Activated CD4-positive, alpha-beta memory T cell treated with anti-CD3 and anti-CD28 coated beads for 36 hours (primary cell): ENCODE measurements at regions not wholly inside any gene's neighbourhood (a gene's known extent, or its start where the extent isn't known, plus 50 kb on each side); places are given as distances from the start of the nearest gene placed in this dataset.

Experiments
- CTCF ChIA-PET: fragments of 350-600 bp; sonication (Branson Sonifier 250); formaldehyde crosslinking; loops from one replicate; lab custom pipeline; 2021; ENCODE audit warnings: antibody characterized with exemption, inconsistent platforms; lab: Charles Lee
- POLR2A ChIA-PET: fragments of 350-600 bp; sonication (Branson Sonifier 250); formaldehyde crosslinking; loops from one replicate; lab custom pipeline; 2021; ENCODE audit warnings: antibody characterized with exemption; lab: Charles Lee
- DNase-seq: peaks from one replicate; pipeline ENCODE4 v3.0.0-alpha.2; 2020
- H3K27ac Mint-ChIP-seq: one replicate; pipeline ENCODE4 v1.8.0; 2021; ENCODE audit warnings: mixed read lengths
- H3K27me3 Mint-ChIP-seq: one replicate; pipeline ENCODE4 v1.8.0; 2021; ENCODE audit warnings: mixed read lengths
- H3K36me3 Mint-ChIP-seq: one replicate; pipeline ENCODE4 v1.8.0; 2021; ENCODE audit warnings: mixed read lengths
- H3K4me1 Mint-ChIP-seq: one replicate; pipeline ENCODE4 v1.8.0; 2021; ENCODE audit warnings: low read depth, mixed read lengths
- H3K4me3 Mint-ChIP-seq: one replicate; pipeline ENCODE4 v1.8.0; 2021; ENCODE audit warnings: mild to moderate bottlenecking, mixed read lengths
- H3K9me3 Mint-ChIP-seq: one replicate; pipeline ENCODE4 v1.8.0; 2021; ENCODE audit warnings: mixed read lengths
- intact Hi-C: fragments of 100-400 bp; cut with micrococcal nuclease; formaldehyde crosslinking; loops from one replicate; pipeline ENCODE4 v1.15.1; 2023

DNA sequence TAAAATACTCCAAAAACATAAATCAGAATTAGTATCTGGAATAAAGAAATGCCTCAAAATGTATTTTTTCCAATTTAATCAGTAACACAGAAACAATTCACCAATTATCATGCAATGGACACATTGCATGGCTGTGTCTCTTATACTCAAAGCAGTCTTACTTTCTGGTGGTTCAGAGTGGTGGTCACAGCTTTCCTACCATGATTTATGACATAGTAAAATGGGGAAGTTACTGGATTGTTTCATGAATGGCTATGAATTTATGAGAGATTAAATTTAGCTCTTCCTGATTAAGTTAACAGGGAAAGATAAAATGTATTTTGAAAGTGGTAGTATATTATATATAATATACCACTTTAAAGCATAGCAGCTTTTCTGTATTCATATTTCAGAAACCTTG is 331.5 kb upstream of the MAP3K7 start:
- no peak for DNase-seq
- Mint-ChIP-seq H3K4me1 (no peaks in the 10 kb centered on the region), H3K27ac (no peak overlapping the region), H3K9me3 (no peaks in the 10 kb centered on the region), H3K36me3 (no peaks in the 10 kb centered on the region), H3K4me3 (no peak overlapping the region), H3K27me3 (peaks cover 9% of the 10 kb centered on the region)
- intact Hi-C loops = no loop called here
- CTCF ChIA-PET = no interaction called here
- POLR2A ChIA-PET = no interaction called here

- DNase-seq = no peak
- Mint-ChIP-seq H3K4me3 (no peak overlapping the region), H3K27me3 (peaks cover 9% of the 10 kb centered on the region), H3K9me3 (no peaks in the 10 kb centered on the region), H3K27ac (no peak overlapping the region), H3K4me1 (no peaks in the 10 kb centered on the region), H3K36me3 (no peaks in the 10 kb centered on the region)
- intact Hi-C loops = no loop called here
- POLR2A ChIA-PET = no interaction called here
- CTCF ChIA-PET = no interaction called here
Observed at GRCh38 chr6:90917376-90917775, 330.5 kb upstream of the MAP3K7 start.

DNA sequence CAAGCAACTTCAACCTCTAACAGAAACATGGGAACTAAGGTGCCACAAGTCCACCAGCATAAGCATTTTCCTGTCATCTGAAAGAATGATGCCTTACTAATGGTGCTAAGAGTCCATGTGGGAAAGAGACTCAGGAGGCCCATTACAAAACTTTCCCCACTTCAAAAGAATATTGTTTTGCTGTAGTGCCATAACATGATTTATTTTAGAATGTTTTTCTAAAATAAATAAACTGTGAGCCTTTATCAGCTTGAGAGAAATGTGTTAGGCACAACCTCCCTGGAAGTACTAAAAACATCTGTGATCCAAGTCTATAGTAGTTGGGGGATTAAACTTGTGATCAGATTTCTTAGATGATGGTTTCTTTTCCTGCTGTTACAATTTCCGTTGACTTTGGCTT is 330.1 kb upstream of the MAP3K7 start:
- ChIA-PET CTCF (no interaction called here), POLR2A (no interaction called here)
- no peak for DNase-seq
- intact Hi-C loops = no loop called here
- peaks cover 9% of the 10 kb centered on the region for H3K27me3 Mint-ChIP-seq
- H3K27ac Mint-ChIP-seq = no peak overlapping the region
- no peak overlapping the region for H3K4me3 Mint-ChIP-seq
- H3K36me3 Mint-ChIP-seq = no peaks in the 10 kb centered on the region
- no peaks in the 10 kb centered on the region for H3K9me3 Mint-ChIP-seq
- H3K4me1 Mint-ChIP-seq = no peaks in the 10 kb centered on the region

- no peaks in the 10 kb centered on the region for H3K9me3 Mint-ChIP-seq
- no peak for DNase-seq
- intact Hi-C loops = no loop called here
- H3K27me3 Mint-ChIP-seq = peaks cover 9% of the 10 kb centered on the region
- H3K4me1 Mint-ChIP-seq = no peaks in the 10 kb centered on the region
- H3K36me3 Mint-ChIP-seq = no peaks in the 10 kb centered on the region
- H3K4me3 Mint-ChIP-seq = no peak overlapping the region
- H3K27ac Mint-ChIP-seq = no peak overlapping the region
- CTCF ChIA-PET = no interaction called here
- POLR2A ChIA-PET = no interaction called here
Observed at GRCh38 chr6:90915224-90915915, 328.5 kb upstream of the MAP3K7 start.

GRCh38 chr6:90914312-90914711 is 327.4 kb upstream of the MAP3K7 start:
- H3K4me1 Mint-ChIP-seq = no peaks in the 10 kb centered on the region
- ChIA-PET POLR2A (no interaction called here), CTCF (no interaction called here)
- H3K27ac Mint-ChIP-seq = no peak overlapping the region
- intact Hi-C loops = no loop called here
- H3K36me3 Mint-ChIP-seq = no peaks in the 10 kb centered on the region
- no peak for DNase-seq
- no peak overlapping the region for H3K4me3 Mint-ChIP-seq
- H3K27me3 Mint-ChIP-seq = peaks cover 9% of the 10 kb centered on the region
- no peaks in the 10 kb centered on the region for H3K9me3 Mint-ChIP-seq

GRCh38 chr6:90913266-90913960 is 326.5 kb upstream of the MAP3K7 start:
- no peak overlapping the region for H3K27ac Mint-ChIP-seq
- no peaks in the 10 kb centered on the region for H3K4me1 Mint-ChIP-seq
- no peaks in the 10 kb centered on the region for H3K9me3 Mint-ChIP-seq
- H3K36me3 Mint-ChIP-seq = no peaks in the 10 kb centered on the region
- ChIA-PET POLR2A (no interaction called here), CTCF (no interaction called here)
- no peak for DNase-seq
- H3K4me3 Mint-ChIP-seq = no peak overlapping the region
- peaks cover 9% of the 10 kb centered on the region for H3K27me3 Mint-ChIP-seq
- intact Hi-C loops = no loop called here

DNA sequence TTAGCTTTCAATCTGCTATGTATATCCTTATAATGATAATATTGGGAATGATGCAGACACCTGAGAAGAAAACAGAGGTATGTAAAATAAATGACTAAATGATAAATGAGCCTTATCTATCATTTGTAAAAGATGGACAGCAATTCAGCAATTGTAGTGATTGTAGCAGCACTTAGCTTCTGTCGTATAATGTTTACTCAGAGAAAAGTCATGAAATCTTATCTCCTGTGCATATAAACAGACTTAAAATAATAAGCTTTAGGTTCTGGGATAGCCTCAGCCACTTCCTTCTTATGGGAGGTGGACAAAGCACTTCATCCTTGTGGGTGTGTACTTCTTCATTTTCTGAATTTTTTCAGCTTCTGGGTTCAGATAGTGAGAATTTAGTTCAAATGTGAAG is 324.8 kb upstream of the MAP3K7 start:
- no peak for DNase-seq
- H3K27ac Mint-ChIP-seq = no peak overlapping the region
- ChIA-PET POLR2A (no interaction called here), CTCF (no interaction called here)
- no peaks in the 10 kb centered on the region for H3K9me3 Mint-ChIP-seq
- H3K27me3 Mint-ChIP-seq = peaks cover 7% of the 10 kb centered on the region
- no peaks in the 10 kb centered on the region for H3K4me1 Mint-ChIP-seq
- H3K4me3 Mint-ChIP-seq = no peak overlapping the region
- intact Hi-C loops = no loop called here
- no peaks in the 10 kb centered on the region for H3K36me3 Mint-ChIP-seq

DNA sequence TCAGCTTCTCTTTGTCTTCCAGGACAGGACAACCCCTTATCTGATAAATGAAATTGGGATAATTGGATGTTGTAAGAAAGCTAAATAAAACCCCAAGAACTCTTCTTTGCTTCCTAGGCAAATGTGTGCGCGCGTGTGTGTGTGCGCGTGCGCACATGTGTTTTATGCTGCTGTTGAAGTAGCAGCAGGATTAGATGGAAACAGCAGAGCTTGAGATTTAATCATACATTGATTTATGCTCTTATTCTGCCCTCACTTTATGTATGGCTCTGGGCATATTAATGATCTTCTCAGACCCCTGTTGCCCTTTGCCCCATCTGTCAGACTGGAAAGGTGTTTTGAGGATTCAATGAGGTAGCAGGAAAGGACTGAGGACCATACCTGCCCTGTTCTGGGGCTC is 324.0 kb upstream of the MAP3K7 start:
- POLR2A ChIA-PET = no interaction called here
- no peak for DNase-seq
- CTCF ChIA-PET = no interaction called here
- Mint-ChIP-seq H3K27me3 (peaks cover 7% of the 10 kb centered on the region), H3K27ac (no peak overlapping the region), H3K4me3 (no peak overlapping the region), H3K36me3 (no peaks in the 10 kb centered on the region), H3K4me1 (no peaks in the 10 kb centered on the region), H3K9me3 (no peaks in the 10 kb centered on the region)
- intact Hi-C loops = no loop called here

GRCh38 chr6:90907931-90908655 is 321.2 kb upstream of the MAP3K7 start:
- Mint-ChIP-seq H3K4me3 (no peak overlapping the region), H3K36me3 (no peaks in the 10 kb centered on the region), H3K4me1 (no peaks in the 10 kb centered on the region), H3K27ac (no peak overlapping the region), H3K27me3 (no peaks in the 10 kb centered on the region), H3K9me3 (no peaks in the 10 kb centered on the region)
- CTCF ChIA-PET = no interaction called here
- DNase-seq = no peak
- POLR2A ChIA-PET = no interaction called here
- intact Hi-C loops = no loop called here

- Mint-ChIP-seq H3K4me3 (no peak overlapping the region), H3K27me3 (no peaks in the 10 kb centered on the region), H3K9me3 (no peaks in the 10 kb centered on the region), H3K36me3 (no peaks in the 10 kb centered on the region), H3K27ac (no peak overlapping the region), H3K4me1 (no peaks in the 10 kb centered on the region)
- POLR2A ChIA-PET = no interaction called here
- intact Hi-C loops = no loop called here
- CTCF ChIA-PET = no interaction called here
- no peak for DNase-seq
Observed at GRCh38 chr6:90905351-90905750, 318.5 kb upstream of the MAP3K7 start.

DNA sequence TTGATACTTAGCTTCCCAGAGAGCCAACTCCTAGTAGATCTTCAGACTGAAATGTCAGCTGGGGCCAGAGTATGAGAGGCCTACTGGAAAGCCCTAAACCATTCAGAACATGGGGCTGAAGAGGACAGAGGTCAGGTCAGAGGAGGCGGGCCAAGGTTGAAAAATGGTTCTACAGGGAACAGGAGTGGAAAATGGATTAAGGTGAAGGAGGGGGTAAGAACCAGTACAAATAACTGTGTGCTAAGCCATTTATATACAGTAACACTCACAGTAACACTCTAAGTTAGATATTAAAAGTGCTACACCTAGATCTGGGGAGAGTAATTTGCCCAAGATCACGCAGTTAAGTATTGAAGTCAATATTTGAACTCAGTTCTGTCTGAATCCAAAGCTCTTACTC is 313.2 kb upstream of the MAP3K7 start:
- Mint-ChIP-seq H3K36me3 (no peaks in the 10 kb centered on the region), H3K9me3 (no peaks in the 10 kb centered on the region), H3K27me3 (peaks cover 2% of the 10 kb centered on the region), H3K27ac (no peak overlapping the region), H3K4me1 (no peaks in the 10 kb centered on the region), H3K4me3 (no peak overlapping the region)
- POLR2A ChIA-PET = no interaction called here
- DNase-seq = no peak
- CTCF ChIA-PET = no interaction called here
- intact Hi-C loops = no loop called here

DNA sequence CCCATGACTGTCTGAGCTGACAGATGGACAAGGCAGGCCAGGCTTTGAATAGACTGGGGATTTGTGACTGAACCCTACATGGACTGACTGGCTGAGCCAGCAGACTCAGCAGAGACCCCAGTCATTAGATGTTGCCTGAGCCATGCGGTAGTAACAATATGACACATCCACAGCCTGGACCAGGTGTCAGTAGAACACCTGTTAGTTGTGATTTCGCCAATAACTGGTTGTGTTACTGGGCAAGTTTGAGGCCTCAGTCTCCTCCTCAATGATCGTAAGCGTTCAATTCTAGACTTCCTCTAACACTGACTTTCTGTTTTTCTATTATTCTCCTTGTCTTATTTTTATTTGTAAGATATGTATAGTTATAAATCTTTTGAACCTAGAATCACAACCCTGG is 311.9 kb upstream of the MAP3K7 start:
- ChIA-PET CTCF (no interaction called here), POLR2A (no interaction called here)
- no peak overlapping the region for H3K4me3 Mint-ChIP-seq
- intact Hi-C loops = no loop called here
- H3K9me3 Mint-ChIP-seq = no peaks in the 10 kb centered on the region
- H3K4me1 Mint-ChIP-seq = no peaks in the 10 kb centered on the region
- no peak overlapping the region for H3K27ac Mint-ChIP-seq
- H3K27me3 Mint-ChIP-seq = peaks cover 2% of the 10 kb centered on the region
- no peaks in the 10 kb centered on the region for H3K36me3 Mint-ChIP-seq
- DNase-seq = no peak
